ENCODE measurements at regions not wholly inside any gene's neighbourhood (a gene's known extent, or its start where the extent isn't known, plus 50 kb on each side); places are given as distances from the start of the nearest gene placed in this dataset.
"Not testable (repeated sequence)": the region's sequence is repeated elsewhere in the genome, so short reads cannot be mapped to it uniquely, and the experiment has no call there.

- intact Hi-C loops (cut with DNase I) = no loop called here
- no peaks in the 10 kb centered on the region for H3K27me3 ChIP-seq
Observed at GRCh38 chr11:115613004-115613403, 108.8 kb upstream of the CADM1 start.

DNA sequence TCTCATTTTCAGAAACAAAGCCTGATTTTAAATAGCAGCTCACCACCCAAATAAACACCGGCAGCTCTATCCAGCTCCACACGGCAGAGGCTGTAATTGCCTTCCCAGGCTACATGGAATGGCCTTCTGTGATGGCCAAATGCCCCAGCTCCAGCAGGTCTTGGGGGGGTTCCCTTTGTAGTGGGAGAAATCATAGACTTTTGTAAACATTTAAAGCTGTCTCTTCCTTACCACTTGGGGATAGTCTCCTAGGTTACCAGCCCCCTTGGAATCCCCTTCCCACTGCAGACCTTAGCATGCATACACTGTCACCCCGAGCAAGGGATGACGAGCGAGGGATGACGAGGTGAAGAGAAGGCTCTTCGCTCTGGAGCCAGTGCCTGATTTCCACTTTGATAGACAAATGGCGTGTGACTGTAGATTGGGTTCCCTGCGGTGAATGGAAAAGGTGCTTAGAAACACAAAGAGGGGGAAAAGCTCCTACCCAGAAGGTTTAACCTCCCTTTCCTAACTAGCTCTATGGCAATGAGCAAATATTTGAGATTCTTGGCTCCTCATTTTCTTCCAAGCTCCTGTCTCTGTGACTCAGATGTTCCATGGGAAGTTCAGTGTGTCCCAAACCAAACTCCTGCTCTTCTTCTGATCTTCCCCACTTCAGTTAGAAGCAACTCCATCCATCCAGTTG, 108.0 kb upstream of the CADM1 start:
- intact Hi-C loops (cut with DNase I) = no loop called here
- TF ChIP-seq POLR2AphosphoS5 (IDR thresholded peaks at IDR 0.05; ENCODE audit: insufficient read depth in 1 of 2, low read depth in 1 of 2) = no peak
- Histone ChIP-seq H3K36me3 (no peaks in the 10 kb centered on the region), H3K27ac (no peak overlapping the region), H3K27me3 (no peaks in the 10 kb centered on the region), H3K4me3 (no peak overlapping the region), H3K9me3 (no peaks in the 10 kb centered on the region), H3K4me1 (no peaks in the 10 kb centered on the region)
- DNase-seq (ENCODE audit: extremely low spot score in 2 of 2) = no peak

More at GRCh38 chr11:115613004-115613403, 108.8 kb upstream of the CADM1 start:
- Histone ChIP-seq H3K27ac (no peak overlapping the region), H3K4me3 (no peak overlapping the region), H3K36me3 (no peaks in the 10 kb centered on the region), H3K9me3 (no peaks in the 10 kb centered on the region), H3K4me1 (no peaks in the 10 kb centered on the region)
- TF ChIP-seq, protein P1, sequence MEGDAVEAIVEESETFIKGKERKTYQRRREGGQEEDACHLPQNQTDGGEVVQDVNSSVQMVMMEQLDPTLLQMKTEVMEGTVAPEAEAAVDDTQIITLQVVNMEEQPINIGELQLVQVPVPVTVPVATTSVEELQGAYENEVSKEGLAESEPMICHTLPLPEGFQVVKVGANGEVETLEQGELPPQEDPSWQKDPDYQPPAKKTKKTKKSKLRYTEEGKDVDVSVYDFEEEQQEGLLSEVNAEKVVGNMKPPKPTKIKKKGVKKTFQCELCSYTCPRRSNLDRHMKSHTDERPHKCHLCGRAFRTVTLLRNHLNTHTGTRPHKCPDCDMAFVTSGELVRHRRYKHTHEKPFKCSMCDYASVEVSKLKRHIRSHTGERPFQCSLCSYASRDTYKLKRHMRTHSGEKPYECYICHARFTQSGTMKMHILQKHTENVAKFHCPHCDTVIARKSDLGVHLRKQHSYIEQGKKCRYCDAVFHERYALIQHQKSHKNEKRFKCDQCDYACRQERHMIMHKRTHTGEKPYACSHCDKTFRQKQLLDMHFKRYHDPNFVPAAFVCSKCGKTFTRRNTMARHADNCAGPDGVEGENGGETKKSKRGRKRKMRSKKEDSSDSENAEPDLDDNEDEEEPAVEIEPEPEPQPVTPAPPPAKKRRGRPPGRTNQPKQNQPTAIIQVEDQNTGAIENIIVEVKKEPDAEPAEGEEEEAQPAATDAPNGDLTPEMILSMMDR (IDR thresholded peaks at IDR 0.05) = no peak
- TF ChIP-seq POLR2AphosphoS5 (IDR thresholded peaks at IDR 0.05; ENCODE audit: insufficient read depth in 1 of 2, low read depth in 1 of 2) (no peak), POLR2A (IDR thresholded peaks at IDR 0.05) (no peak)
- no peak for DNase-seq (ENCODE audit: extremely low spot score in 2 of 2)

GRCh38 chr11:115611343-115611742, 107.1 kb upstream of the CADM1 start:
- H3K9me3 ChIP-seq = no peaks in the 10 kb centered on the region
- TF ChIP-seq POLR2A (IDR thresholded peaks at IDR 0.05) = no peak

DNA sequence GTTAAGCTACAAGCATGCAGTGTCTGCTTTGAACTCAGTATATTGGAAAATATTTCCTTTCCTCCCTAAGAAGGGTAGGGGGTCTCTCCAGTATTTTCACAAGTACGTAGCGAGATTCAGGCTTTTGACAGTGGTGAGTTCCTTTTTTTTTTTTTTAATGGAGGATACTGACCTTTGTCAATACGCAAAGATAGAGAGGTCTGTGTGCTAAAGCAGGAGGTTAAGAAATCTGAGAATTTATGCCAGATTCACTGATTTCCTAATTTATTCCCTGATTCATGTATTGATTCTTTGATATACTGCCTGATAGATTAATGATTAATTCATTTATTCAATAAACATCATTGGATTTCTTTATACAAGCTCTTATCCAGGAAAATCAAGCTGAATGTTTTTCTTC, 106.7 kb upstream of the CADM1 start:
- H3K4me1 ChIP-seq = no peaks in the 10 kb centered on the region
- H3K36me3 ChIP-seq = no peaks in the 10 kb centered on the region
- intact Hi-C loops (cut with DNase I) = no loop called here
- H3K27me3 ChIP-seq = no peaks in the 10 kb centered on the region
- DNase-seq (ENCODE audit: extremely low spot score in 2 of 2) = no peak
- H3K4me3 ChIP-seq = no peak overlapping the region
- no peaks in the 10 kb centered on the region for H3K9me3 ChIP-seq
- TF ChIP-seq, protein P1 (IDR thresholded peaks at IDR 0.05) = no peak
- no peak for TF ChIP-seq POLR2AphosphoS5 (IDR thresholded peaks at IDR 0.05; ENCODE audit: insufficient read depth in 1 of 2, low read depth in 1 of 2)
- no peak for TF ChIP-seq POLR2A (IDR thresholded peaks at IDR 0.05)
- H3K27ac ChIP-seq = no peak overlapping the region

More at GRCh38 chr11:115611343-115611742, 107.1 kb upstream of the CADM1 start:
- no peak overlapping the region for H3K27ac ChIP-seq
- H3K4me1 ChIP-seq = no peaks in the 10 kb centered on the region
- intact Hi-C loops (cut with DNase I) = no loop called here
- H3K4me3 ChIP-seq = no peak overlapping the region
- no peak for DNase-seq (ENCODE audit: extremely low spot score in 2 of 2)
- no peaks in the 10 kb centered on the region for H3K36me3 ChIP-seq
- H3K27me3 ChIP-seq = no peaks in the 10 kb centered on the region

- DNase-seq (ENCODE audit: extremely low spot score in 2 of 2); intact Hi-C loops (cut with DNase I): not testable (repeated sequence)
Observed at GRCh38 chr11:115610234-115610633, 106.0 kb upstream of the CADM1 start.

DNA sequence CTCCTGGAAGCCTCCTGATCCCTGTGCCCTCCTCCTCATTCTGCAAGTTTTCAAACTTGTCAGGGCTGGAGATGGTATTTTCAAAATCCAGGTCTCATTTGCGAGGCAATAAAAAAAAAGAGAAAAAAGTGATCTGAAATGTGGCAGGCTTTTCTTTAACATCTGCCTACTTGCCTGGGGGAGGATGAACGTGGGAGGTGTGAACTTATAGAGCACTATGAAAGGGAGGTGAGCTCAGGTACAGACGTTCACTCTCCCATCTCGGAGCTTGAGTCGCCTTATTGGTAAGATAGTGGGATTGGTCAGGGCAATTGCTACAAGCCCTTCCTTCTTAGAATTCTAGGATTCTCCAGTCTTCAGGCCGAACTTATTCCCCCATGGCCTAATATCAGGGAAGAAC, 104.8 kb upstream of the CADM1 start:
- Histone ChIP-seq H3K27ac (no peak overlapping the region), H3K27me3 (no peaks in the 10 kb centered on the region), H3K9me3 (no peaks in the 10 kb centered on the region), H3K4me1 (no peaks in the 10 kb centered on the region), H3K4me3 (no peak overlapping the region), H3K36me3 (no peaks in the 10 kb centered on the region)
- DNase-seq (ENCODE audit: extremely low spot score in 2 of 2) = no peak
- intact Hi-C loops (cut with DNase I) = no loop called here
- TF ChIP-seq, protein P1 (IDR thresholded peaks at IDR 0.05) = no peak
- TF ChIP-seq POLR2A (IDR thresholded peaks at IDR 0.05) (no peak), POLR2AphosphoS5 (IDR thresholded peaks at IDR 0.05; ENCODE audit: insufficient read depth in 1 of 2, low read depth in 1 of 2) (no peak)

More at GRCh38 chr11:115610234-115610633, 106.0 kb upstream of the CADM1 start:
- H3K36me3 ChIP-seq, H3K9me3 ChIP-seq, H3K27me3 ChIP-seq, H3K4me1 ChIP-seq, H3K4me3 ChIP-seq, H3K27ac ChIP-seq: not testable (repeated sequence)
